VCaP (cell line): ENCODE measurements at regions not wholly inside any gene's neighbourhood (a gene's known extent, or its start where the extent isn't known, plus 50 kb on each side); places are given as distances from the start of the nearest gene placed in this dataset.

Source experiments
- H3K27ac ChIP-seq: fragments of 450-650 bp; 2 replicates; pipeline ENCODE4 v1.5.1; 2017
- TF ChIP-seq, protein P1 (sequence below): fragments of 450-650 bp; conservative IDR thresholded peaks from 2 replicates; pipeline ENCODE4 v1.5.1; 2017; ENCODE audit warnings: mild to moderate bottlenecking, moderate library complexity

DNA sequence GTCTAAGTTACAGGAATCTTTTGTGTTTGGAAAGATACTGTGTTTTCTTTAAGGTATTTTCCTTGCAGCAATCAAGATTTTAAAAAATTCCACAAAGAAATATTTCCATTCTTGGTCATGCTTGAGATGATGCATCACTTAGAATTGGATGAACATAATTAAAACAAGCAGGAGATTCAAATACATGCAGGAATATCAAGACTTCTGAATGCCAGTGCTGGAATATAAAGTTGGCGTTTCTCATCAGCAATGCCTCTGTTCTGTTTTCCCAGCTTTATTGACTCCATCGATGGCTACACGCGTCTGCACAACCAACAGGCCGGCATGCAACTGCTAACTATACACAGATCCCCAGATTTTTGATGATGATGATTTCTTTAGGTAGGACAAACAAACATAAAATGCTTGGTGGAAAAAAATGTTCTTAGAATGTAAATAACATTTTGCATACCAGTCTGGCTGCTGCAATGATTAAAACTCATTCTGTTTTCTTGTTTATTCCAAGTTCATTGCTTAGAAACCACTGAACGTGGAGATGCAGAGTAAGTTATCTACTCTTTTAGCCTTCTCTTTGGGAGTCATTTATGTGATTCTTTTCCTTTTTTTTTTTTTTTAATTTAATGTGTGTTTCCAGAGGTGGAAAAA lies 91.3 kb upstream of the FAM171A1 start:
- TF ChIP-seq, protein P1, sequence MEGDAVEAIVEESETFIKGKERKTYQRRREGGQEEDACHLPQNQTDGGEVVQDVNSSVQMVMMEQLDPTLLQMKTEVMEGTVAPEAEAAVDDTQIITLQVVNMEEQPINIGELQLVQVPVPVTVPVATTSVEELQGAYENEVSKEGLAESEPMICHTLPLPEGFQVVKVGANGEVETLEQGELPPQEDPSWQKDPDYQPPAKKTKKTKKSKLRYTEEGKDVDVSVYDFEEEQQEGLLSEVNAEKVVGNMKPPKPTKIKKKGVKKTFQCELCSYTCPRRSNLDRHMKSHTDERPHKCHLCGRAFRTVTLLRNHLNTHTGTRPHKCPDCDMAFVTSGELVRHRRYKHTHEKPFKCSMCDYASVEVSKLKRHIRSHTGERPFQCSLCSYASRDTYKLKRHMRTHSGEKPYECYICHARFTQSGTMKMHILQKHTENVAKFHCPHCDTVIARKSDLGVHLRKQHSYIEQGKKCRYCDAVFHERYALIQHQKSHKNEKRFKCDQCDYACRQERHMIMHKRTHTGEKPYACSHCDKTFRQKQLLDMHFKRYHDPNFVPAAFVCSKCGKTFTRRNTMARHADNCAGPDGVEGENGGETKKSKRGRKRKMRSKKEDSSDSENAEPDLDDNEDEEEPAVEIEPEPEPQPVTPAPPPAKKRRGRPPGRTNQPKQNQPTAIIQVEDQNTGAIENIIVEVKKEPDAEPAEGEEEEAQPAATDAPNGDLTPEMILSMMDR, result no peak

DNA sequence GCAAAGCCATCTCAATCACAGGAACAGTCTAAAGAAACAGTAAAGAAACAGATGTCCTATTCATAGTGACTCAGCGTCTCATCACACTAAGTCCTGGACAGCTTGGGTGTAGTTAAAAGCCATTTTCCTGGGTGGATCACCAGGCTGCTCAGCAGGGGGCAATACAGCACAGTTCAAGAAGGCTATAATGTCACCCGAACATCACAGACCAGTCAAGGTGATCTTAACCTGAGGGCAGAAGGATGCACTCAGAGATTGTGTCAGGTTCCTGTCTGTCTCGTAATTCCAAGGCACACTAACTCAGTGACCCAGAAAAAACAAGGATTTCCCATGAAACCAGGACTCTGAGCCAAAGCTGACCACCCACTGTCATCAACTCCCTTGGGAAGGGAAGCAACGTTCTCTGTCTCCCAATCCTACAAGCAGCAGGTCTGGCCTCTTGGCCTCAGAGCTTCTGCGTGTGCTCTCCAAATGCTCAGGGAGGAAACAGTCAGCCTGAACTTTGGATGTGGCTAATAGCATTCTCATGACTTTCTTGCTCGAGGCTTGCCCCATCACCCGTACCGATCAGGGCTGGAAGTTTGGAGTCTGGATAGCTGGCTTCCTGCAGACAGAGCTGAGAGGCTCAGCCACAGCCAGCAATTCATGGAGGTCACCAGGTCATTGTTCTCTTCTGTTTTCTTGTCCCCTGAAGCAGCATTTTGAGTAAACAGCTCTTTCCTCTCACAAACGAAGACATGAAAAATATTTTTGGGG lies 90.4 kb upstream of the FAM171A1 start:
- TF ChIP-seq, protein P1, result peak; percentile 55

More for the DNA sequence above, 91.3 kb upstream of the FAM171A1 start:
- H3K27ac ChIP-seq, result no peak overlapping the region

DNA sequence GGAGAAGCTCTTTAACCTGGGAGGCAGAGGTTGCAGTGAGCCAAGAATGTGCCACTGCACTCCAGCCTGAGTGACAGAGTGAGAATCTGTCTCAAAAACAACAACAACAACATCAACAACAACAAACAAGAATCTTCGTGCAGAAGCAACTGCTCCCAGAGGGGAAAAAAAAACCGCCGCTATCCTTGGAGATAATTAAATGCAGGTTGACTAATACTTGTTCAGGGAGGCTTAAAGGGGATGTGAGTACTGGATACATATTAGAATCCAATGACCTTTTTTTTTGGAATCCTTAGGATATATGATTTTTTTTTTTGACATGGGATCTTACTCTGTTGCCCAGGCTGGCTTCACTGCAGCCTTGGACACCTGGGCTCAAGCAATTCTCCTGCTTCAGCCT lies 89.6 kb upstream of the FAM171A1 start:
- no peak overlapping the region for H3K27ac ChIP-seq
- TF ChIP-seq, protein P1, result no peak

More for the DNA sequence above, 90.4 kb upstream of the FAM171A1 start:
- no peak overlapping the region for H3K27ac ChIP-seq

DNA sequence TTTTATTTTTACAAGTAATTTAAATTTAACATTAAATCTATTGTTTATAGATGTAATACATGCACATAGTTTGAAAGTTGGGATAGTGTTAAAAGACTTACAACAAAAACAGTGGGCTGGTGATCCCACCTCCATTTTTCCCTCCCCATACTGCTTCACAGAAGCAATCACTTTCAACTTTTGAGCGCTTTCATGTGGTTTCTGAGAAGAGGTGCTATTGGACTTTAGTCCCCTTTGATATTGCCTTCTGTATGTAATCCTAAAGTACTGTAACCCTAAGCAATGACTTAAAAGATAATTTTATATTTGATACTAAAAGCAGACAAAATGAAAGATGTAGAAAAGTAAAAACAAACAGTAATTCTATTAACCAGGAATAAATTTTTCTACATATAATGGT lies 88.1 kb upstream of the FAM171A1 start:
- TF ChIP-seq, protein P1, result no peak
- H3K27ac ChIP-seq, result no peak overlapping the region

DNA sequence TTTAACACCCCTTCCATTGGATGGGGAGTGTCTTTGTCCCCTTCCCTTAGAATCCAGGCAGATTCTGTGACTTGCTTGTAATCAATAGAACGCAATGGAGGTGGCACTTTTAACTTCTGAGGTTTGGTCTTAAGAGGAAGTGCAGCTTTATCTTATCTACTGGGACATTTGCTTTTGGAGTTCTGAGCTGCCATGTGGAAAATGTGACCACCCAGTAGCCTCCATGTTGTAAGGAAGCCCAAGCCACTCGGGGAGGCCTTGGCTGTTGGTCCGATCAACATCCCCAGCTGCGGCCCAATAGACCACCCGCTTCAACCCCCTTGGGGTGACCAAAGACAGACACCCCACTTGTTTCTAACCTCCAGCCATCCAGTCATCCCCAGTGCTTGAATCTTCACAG lies 86.3 kb upstream of the FAM171A1 start:
- TF ChIP-seq, protein P1, result no peak
- H3K27ac ChIP-seq, result no peak overlapping the region

DNA sequence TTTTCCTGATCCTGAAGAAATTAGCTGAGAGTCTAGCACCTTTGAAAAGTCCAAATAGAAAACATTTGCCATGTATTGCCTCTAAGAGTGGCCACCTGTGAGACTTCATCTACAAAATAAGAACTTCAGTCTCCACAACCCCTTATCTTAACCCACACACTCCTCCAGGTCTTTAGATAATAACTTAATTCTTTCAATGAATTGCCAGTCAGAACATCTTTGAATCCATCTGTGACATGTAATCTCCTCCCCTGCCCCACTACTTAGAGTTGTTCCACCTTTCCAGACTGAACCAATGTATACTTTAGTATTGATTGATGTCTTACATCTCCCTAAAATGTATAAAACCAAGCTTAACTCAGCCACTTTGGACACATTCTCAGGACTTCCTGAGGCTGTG lies 84.4 kb upstream of the FAM171A1 start:
- TF ChIP-seq, protein P1, result no peak
- no peak overlapping the region for H3K27ac ChIP-seq

DNA sequence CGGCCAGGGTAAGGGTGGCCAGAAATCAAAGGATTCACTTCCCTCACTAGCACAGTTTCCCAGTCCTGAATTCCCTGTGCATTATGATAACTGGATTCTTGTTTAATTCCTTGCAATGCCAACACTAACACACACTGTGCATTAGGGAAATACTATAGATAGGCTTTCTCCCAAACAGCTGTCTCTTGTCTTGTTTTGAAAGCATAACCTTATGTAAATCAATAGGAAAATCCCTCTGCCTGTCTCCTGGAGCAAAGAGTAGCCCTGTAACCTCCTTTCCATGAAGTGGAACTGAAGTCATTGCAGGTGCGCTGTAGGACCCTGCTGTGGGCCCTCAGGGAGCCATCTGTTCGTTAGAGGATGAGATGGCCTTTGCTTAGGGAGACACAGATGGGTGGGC lies 82.8 kb upstream of the FAM171A1 start:
- H3K27ac ChIP-seq, result no peak overlapping the region
- TF ChIP-seq, protein P1, result no peak
